Panc1 (cell line): ENCODE measurements at regions not wholly inside any gene's neighbourhood (a gene's known extent, or its start where the extent isn't known, plus 50 kb on each side); places are given as distances from the start of the nearest gene placed in this dataset.

Experiments used
- ATAC-seq: fragments of 200-7000 bp; cut with Tn5 transposase; 2 replicates; pipeline ENCODE4 v1.9.1; 2020; ENCODE audit warnings: mild to moderate bottlenecking, moderate library complexity
- BruUV-seq: library from RNA; stranded (reverse); fragments of 400-500 nt; replicated peaks from 2 replicates; lab custom pipeline; 2021; lab: Mats Ljungman, UMichigan
- CTCF ChIA-PET: fragments of 300-600 bp; sonication (Branson Sonifier 250); formaldehyde crosslinking; loops from one replicate; lab custom pipeline; 2022; ENCODE audit warnings: antibody characterized with exemption; lab: Charles Lee
- POLR2A ChIA-PET: fragments of 300-600 bp; sonication (Branson Sonifier 250); formaldehyde crosslinking; loops from one replicate; lab custom pipeline; 2022; ENCODE audit warnings: antibody characterized with exemption; lab: Charles Lee
- DNase-seq: peaks from one replicate; pipeline ENCODE4 v3.0.0-alpha.2; 2010; ENCODE audit warnings: low read depth, low spot score
- H3K27ac ChIP-seq: 2 replicates; pipeline ENCODE4 v1.5.1; 2011; ENCODE audit warnings: mild to moderate bottlenecking, low read length, inconsistent platforms
- H3K27me3 ChIP-seq: fragments of 200-500 bp; sonication (Bioruptor generic); 2 replicates; pipeline ENCODE4 v1.6.0; 2014; ENCODE audit warnings: low read length, inconsistent platforms; ENCODE audit not compliant: control insufficient read depth, insufficient read depth
- H3K36me3 ChIP-seq: fragments of 200-500 bp; sonication (Bioruptor generic); 2 replicates; pipeline ENCODE4 v1.5.1; 2014; ENCODE audit warnings: inconsistent platforms, mild to moderate bottlenecking, low read length, moderate library complexity; ENCODE audit not compliant: control insufficient read depth, insufficient read depth
- H3K4me1 ChIP-seq: 2 replicates; pipeline ENCODE4 v1.5.1; 2011; ENCODE audit warnings: inconsistent platforms, mild to moderate bottlenecking, low read length, moderate library complexity; ENCODE audit not compliant: control insufficient read depth, insufficient read depth
- H3K4me3 ChIP-seq, 2 experiments: 2 replicates each; pipeline ENCODE4 v1.5.1; 2011 to 2012; ENCODE audit warnings: low read depth in 2 of 2, low read length in 2 of 2, mild to moderate bottlenecking in 2 of 2, inconsistent platforms in 1 of 2, moderate library complexity in 1 of 2
- H3K9me3 ChIP-seq: fragments of 200-500 bp; sonication (Bioruptor generic); 2 replicates; pipeline ENCODE4 v1.5.1; 2014; ENCODE audit warnings: low read depth, mild to moderate bottlenecking, inconsistent platforms, low read length, moderate library complexity; ENCODE audit not compliant: control insufficient read depth, insufficient read depth
- CTCF ChIP-seq: fragments of 450-650 bp; IDR thresholded peaks from 2 replicates; pipeline ENCODE4 v1.5.1; 2017; ENCODE audit warnings: mild to moderate bottlenecking
- POLR2AphosphoS5 ChIP-seq: IDR thresholded peaks from 2 replicates; pipeline ENCODE4 v1.6.1; 2012; ENCODE audit warnings: mild to moderate bottlenecking, low read depth, low read length, moderate library complexity
- REST ChIP-seq, 2 experiments: IDR thresholded peaks; 2 replicates each; pipeline ENCODE4 v1.6.1; 2011 to 2012; ENCODE audit warnings: low read depth in 2 of 2, control low read depth in 1 of 2, low read length in 1 of 2, mild to moderate bottlenecking in 1 of 2, moderate library complexity in 1 of 2; ENCODE audit not compliant: insufficient read depth in 1 of 2
- SIN3A ChIP-seq: IDR thresholded peaks from 2 replicates; pipeline ENCODE4 v1.6.1; 2012; ENCODE audit warnings: low read depth, mild to moderate bottlenecking, low read length, moderate library complexity, borderline replicate concordance; ENCODE audit not compliant: insufficient read depth
- TCF7L2 ChIP-seq: IDR thresholded peaks from 2 replicates; pipeline ENCODE4 v1.6.1; 2011; ENCODE audit warnings: mild to moderate bottlenecking, low read depth, low read length, inconsistent platforms
- in situ Hi-C: cut with HindIII; loops from 2 replicates; pipeline ENCODE4 v1.10.0; 2016; ENCODE audit warnings: low sequenced_read_pairs, low pct_unique_long_range_greater_than_20kb
- intact Hi-C: fragments of 100-400 bp; cut with micrococcal nuclease; formaldehyde crosslinking; loops from one replicate; pipeline ENCODE4 v1.10.0; 2022; ENCODE audit not compliant: unreplicated experiment

- ChIA-PET POLR2A (no interaction called here), CTCF (no interaction called here)
- intact Hi-C loops (no loop called here), in situ Hi-C loops (no loop called here)
- DNase-seq (no peak), ATAC-seq (no peak)
- Histone ChIP-seq H3K4me1 (no peaks in the 10 kb centered on the region), H3K36me3 (no peaks in the 10 kb centered on the region), H3K4me3 (no peak overlapping the region), H3K27me3 (no peaks in the 10 kb centered on the region), H3K9me3 (no peaks in the 10 kb centered on the region), H3K27ac (no peak overlapping the region)
- TF ChIP-seq CTCF, result no peak
- no peak for TF ChIP-seq SIN3A
- TF ChIP-seq TCF7L2, result no peak
- no peak for TF ChIP-seq POLR2AphosphoS5
- TF ChIP-seq REST (IDR thresholded peaks at IDR 0.05; ENCODE audit: insufficient read depth in 1 of 2, low read depth in 2 of 2, low read length in 1 of 2), result no peak
- no TSS peak for BruUV-seq
Observed at GRCh38 chr4:24150034-24150433, 260.2 kb upstream of the PPARGC1A start.

GRCh38 chr4:24146127-24146526, 256.3 kb upstream of the PPARGC1A start:
- no peaks in the 10 kb centered on the region for H3K36me3 ChIP-seq
- ATAC-seq, result no peak
- DNase-seq, result no peak
- intact Hi-C loops, result no loop called here
- CTCF ChIA-PET, result no interaction called here
- no TSS peak for BruUV-seq
- H3K9me3 ChIP-seq, result no peaks in the 10 kb centered on the region
- POLR2A ChIA-PET, result no interaction called here
- TF ChIP-seq REST (IDR thresholded peaks at IDR 0.05; ENCODE audit: insufficient read depth in 1 of 2, low read depth in 2 of 2, low read length in 1 of 2) (no peak), CTCF (no peak), SIN3A (no peak), TCF7L2 (no peak), POLR2AphosphoS5 (no peak)
- no peaks in the 10 kb centered on the region for H3K27me3 ChIP-seq
- no peak overlapping the region for H3K4me3 ChIP-seq
- H3K4me1 ChIP-seq, result no peaks in the 10 kb centered on the region
- H3K27ac ChIP-seq, result no peak overlapping the region
- in situ Hi-C loops, result no loop called here
